ENCODE measurements at regions not wholly inside any gene's neighbourhood (a gene's known extent, or its start where the extent isn't known, plus 50 kb on each side); places are given as distances from the start of the nearest gene placed in this dataset.
"Not testable (repeated sequence)": the region's sequence is repeated elsewhere in the genome, so short reads cannot be mapped to it uniquely, and the experiment has no call there.

DNA sequence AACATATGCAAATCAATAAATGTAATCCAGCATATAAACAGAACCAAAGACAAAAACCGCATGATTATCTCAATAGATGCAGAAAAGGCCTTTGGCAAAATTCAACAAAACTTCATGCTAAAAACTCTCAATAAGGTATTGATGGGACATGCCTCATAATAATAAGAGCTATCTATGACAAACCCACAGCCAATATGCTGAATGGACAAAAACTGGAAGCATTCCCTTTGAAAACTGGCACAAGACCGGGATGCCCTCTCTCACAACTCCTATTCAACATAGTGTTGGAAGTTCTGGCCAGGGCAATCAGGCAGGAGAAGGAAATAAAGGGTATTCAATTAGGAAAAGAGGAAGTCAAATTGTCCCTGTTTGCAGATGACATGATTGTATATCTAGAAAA lies 2148.1 kb upstream of the DEFB115 start:
- DNase-seq (ENCODE audit: low spot score); ATAC-seq; intact Hi-C loops (cut with DNase I): not testable (repeated sequence)

DNA sequence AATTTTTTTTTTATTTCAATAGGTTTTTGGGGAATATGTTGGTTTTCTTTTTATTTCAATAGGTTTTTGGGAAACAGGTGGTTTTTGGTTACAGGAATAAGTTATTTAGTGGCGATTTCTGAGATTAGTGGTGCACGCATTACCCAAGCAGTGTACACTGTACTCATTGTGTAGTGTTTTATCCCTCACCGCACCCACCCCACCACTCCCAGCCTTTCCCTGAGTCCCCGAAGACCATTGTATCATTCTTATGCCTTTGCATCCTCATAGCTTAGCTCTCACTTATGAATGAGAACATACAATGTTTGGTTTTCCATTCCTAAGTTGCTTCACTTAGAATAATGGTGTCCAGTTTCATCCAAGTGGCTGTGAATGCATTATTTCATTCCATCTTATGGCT lies 2142.4 kb upstream of the DEFB115 start:
- DNase-seq (ENCODE audit: low spot score); intact Hi-C loops (cut with DNase I); ATAC-seq: not testable (repeated sequence)

DNA sequence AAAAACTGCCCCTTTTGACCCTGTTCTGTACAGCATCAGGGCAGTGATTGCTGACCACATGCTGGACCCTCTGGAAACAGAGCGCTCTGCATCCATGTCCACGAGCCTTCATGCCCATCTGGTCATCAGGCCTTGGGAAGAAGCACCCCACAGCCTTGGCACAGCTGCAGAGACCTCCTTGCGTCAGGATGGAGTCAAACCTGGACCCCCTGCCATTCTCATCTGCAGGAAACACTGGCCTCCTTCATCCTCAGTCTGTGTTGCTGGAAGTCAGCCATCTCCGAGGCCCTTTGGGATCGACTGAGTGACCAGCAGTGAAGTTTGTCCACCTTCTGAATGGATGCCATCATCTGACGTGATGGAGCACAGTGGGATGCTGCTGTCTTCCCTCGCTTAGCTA lies 2138.3 kb upstream of the DEFB115 start:
- DNase-seq (ENCODE audit: low spot score) (no peak), ATAC-seq (peak; percentile 28)
- intact Hi-C loops (cut with DNase I) = no loop called here

DNA sequence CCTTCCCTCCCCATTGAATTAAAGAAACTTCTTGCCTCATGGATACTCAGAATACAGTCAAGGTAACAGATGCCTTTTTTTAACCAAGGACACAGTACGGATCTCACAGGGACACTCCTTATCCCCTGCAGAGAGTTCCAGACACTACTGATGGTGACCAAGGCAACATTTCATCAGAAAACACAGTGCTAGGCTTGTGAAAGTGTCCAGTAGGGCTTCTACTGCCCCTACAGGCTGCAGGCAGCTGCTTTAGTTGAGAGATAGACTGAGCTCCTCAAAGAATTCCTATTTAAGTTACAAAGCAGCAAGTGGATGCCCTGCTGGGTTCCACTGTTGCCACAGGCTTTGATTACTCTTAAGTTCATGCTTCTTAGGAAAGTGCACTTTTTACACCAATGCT lies 2137.8 kb upstream of the DEFB115 start:
- DNase-seq (ENCODE audit: low spot score); ATAC-seq; intact Hi-C loops (cut with DNase I): not testable (repeated sequence)

DNA sequence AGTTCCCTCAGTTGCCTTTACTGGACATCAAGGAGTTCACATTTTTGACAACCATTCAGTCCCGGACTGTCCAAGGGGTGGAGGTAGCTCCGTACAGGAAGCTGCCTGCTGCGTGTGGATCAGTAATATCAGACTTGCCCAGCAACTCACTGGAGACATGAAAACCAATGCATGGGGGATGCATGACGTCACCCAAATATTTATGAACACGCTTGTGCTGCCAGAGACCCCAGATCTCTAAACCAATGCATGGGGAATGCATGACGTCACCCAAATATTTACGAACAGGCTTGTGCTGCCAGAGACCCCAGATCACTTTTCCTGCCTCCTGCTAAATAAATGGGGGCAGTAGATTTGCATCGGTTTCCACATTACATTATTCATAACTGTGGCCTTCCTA lies 2137.4 kb upstream of the DEFB115 start:
- not testable (repeated sequence) for ATAC-seq

DNA sequence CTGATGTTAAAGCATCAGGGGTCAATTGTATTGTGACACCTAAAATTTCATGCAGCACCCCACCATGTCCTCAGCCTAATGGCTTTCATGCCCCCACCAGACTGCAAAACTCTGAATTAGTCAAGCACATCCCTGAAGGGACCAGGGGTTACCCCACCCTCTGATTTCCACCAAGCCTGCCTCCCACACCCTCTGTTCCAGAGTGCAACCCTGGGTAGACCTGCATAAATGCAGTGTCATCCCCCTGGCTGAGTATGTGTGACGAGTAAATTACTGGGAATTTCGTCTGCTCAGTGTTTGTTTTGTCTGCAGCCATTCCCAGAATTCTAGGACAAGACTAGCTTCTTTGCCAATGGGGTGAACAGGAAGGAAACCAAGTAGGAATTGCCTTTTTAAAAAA lies 2136.9 kb upstream of the DEFB115 start:
- DNase-seq (ENCODE audit: low spot score); intact Hi-C loops (cut with DNase I): not testable (repeated sequence)

More for the DNA sequence above, 2137.4 kb upstream of the DEFB115 start:
- intact Hi-C loops (cut with DNase I); DNase-seq (ENCODE audit: low spot score): not testable (repeated sequence)

DNA sequence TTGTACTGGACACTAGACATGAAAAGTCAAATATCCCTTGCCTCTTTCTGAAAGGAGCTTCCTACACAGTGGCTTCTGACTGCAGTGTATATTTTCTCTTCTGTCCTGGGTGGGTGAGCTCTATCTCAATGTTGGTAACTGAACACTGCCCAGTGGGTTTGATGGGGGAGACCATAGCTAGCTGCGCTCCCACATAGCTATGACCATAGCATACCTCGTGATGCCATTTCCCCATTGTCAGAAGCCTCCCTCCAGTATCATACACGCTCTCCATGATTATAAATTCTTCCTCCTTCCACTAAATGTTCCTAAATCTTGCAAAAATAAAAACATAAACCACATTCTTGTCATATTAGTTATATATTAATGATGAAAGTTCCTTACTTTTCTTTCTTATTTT lies 2134.7 kb upstream of the DEFB115 start:
- ATAC-seq; intact Hi-C loops (cut with DNase I): not testable (repeated sequence)

More for the DNA sequence above, 2136.9 kb upstream of the DEFB115 start:
- peak; percentile 73 for ATAC-seq

DNA sequence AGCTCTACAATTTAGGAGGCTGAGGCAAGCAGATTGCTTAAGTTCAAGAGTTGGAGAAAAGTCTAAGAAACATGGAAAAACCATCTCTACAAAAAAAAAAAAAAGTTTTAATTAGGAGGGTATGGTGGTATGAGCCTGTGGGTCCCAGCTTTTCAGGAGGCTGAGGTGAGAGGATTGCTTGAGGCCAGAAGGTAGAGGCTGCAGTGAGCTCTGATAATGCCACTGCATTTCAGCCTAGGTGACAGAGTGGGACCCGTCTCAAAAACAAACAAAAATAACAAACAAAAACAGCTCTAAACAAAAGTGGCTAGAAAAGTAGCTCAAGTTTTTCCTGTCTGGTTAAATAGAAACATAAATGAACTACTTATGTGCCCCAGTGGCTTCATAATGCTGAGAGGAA lies 2133.6 kb upstream of the DEFB115 start:
- ATAC-seq (no peak), DNase-seq (ENCODE audit: low spot score) (no peak)
- intact Hi-C loops (cut with DNase I) = no loop called here

More for the DNA sequence above, 2134.7 kb upstream of the DEFB115 start:
- not testable (repeated sequence) for DNase-seq (ENCODE audit: low spot score)
